ENCODE measurements at regions not wholly inside any gene's neighbourhood (a gene's known extent, or its start where the extent isn't known, plus 50 kb on each side); places are given as distances from the start of the nearest gene placed in this dataset.
"Not testable (repeated sequence)": the region's sequence is repeated elsewhere in the genome, so short reads cannot be mapped to it uniquely, and the experiment has no call there.

DNA sequence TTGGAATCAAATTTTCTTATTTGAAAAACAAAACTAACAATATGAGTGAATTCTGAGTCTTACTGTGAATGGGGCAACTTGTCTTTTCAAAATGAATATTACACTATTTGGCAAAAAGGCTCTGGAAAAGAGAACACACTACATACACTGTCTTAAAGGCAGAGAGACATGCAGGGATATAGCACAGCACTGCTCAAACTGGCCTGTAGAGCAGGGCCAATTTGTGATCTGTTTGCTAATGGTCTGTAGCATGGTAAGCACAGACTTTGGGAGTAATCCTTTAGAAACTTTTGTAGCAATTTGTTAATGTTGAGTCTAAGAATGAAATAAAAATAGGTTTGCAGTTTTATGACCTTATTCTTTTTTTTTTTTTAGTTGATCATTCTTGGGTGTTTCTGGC lies 679.8 kb upstream of the SGO1 start:
- ATAC-seq (no peak), DNase-seq (no peak)
- intact Hi-C loops (cut with DNase I, micrococcal nuclease) = no loop called here

GRCh38 chr3:20861454-20861853 lies 675.4 kb upstream of the SGO1 start:
- no peak for DNase-seq
- intact Hi-C loops (cut with DNase I, micrococcal nuclease) = no loop called here
- no peak for ATAC-seq

DNA sequence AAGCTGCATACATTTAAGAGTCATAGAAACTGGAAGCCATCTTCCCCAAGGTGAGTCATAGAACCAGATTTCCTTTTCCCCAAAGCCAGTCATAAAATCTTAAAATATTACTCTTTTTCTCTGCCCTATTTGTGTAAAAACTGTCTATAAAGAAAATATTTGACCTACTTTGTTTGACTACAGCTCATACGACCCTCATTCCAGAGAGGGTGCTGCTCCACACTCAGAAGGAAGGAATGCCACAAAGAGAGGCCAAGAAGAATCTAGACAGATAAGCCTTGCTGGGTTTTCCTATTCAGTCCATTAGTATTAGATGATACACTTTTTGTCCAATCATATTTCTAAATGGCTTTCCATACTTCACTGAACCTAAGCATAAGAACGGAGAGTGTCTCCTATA lies 671.6 kb upstream of the SGO1 start:
- intact Hi-C loops (cut with DNase I, micrococcal nuclease) = no loop called here
- ATAC-seq (no peak), DNase-seq (no peak)

DNA sequence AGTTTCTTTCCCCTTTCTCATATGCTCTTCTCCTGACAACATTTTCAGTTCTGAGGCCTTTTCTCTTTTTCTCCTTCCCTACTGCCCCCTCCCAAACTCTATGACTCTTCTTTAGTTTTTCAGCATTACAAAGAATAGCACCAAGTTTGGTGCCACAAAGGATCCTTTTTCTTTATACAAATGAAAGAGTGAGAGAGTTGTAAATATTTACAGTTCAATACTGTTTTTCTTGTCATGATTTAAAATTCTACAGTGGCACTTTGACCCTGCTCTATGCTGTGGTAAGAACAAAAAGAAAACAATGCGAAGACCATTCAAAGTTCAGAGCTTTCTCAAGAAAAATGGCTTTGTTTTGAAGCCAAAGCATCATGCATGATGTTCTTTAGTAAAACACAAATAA lies 667.9 kb upstream of the SGO1 start:
- ATAC-seq (no peak), DNase-seq (no peak)
- intact Hi-C loops (cut with DNase I, micrococcal nuclease) = no loop called here

- intact Hi-C loops (cut with DNase I, micrococcal nuclease) = no loop called here
- ATAC-seq (no peak), DNase-seq (no peak)
These were observed 666.7 kb upstream of the SGO1 start for GRCh38 chr3:20852712-20853111.

- DNase-seq (no peak), ATAC-seq (no peak)
These were observed 664.0 kb upstream of the SGO1 start for GRCh38 chr3:20849975-20850374.

DNA sequence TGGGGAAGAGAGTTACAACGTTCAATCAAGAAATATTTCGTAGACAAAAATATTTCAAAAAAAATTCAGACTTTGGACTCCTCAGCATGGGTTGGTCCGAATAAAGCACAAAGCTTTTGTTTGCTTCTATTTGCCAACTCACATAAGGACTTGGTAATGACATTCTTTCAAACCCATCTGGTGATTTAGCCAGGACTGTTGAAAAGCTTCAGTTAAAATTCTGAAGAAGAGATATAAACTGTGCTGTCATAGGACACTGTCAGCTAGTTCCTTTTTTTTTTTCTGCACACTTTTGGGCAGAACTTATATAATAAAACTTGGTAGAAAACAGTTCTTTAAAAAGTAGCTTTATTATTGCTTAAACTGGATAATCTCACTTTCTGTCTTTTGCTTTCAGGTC lies 660.8 kb upstream of the SGO1 start:
- no peak for ATAC-seq
- no peak for DNase-seq
- intact Hi-C loops (cut with DNase I, micrococcal nuclease) = no loop called here

More at GRCh38 chr3:20849975-20850374, 664.0 kb upstream of the SGO1 start:
- intact Hi-C loops (cut with DNase I, micrococcal nuclease) = no loop called here

- intact Hi-C loops (cut with DNase I, micrococcal nuclease) = no loop called here
- ATAC-seq (no peak), DNase-seq (no peak)
These were observed 660.1 kb upstream of the SGO1 start for GRCh38 chr3:20846066-20846465.

DNA sequence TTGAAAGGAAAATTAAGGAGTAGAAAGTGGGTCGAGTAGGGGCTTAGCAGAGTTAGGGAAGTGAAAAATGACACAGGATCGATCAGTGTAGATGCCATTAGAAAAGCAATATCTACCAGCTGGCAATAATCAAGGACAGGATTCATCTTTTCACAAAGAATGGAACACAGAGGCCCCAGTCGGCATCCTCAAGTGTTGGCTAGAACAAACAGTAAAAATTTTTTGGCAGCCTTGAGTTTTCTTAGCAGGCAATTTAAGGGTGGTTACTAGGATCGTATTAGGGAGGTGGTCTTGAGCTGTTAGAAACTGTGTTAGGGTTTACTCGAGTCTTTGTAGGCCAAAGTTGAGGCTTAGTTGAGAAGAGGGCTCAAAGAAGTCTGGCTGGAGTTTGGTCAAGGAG lies 658.8 kb upstream of the SGO1 start:
- intact Hi-C loops (cut with DNase I, micrococcal nuclease) = no loop called here
- DNase-seq (no peak), ATAC-seq (no peak)

DNA sequence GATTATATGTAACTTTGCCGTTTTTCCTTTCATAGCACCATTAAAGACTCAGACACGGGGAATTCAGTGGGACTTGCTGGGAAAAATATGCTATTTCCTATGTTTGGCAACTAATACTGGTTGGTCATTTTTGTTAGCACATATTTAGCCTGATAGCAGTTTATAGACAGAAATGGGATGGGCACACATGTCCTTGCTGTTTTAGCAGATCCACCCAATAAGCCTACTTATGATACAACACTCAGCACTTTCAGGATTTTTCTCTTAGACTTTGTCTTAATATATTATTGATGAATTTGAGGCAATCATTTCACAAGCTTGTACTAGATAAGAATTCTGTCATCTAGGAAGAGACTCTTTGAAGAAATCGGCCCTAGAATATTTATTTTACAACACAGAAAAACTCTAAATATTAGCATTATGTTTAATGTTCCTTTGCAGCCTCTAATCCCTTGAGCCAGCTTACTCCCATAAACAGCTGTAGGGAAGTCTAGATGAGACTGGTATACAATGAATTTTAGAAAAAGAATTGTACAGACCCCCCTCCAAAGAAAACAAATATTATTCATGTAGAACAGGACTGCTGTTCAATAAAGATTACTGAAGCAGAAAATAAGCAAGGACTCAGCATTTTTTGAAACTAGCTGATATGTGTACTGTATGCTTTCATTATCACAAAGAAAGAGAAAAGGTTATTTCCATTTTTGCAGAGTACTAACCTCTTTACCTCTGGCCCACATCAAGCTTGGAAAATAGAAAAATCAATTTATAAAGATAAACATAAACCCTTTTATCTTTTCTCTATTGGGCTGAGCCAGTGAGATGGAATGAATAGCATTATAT lies 656.8 kb upstream of the SGO1 start:
- intact Hi-C loops (cut with DNase I, micrococcal nuclease) = no loop called here
- DNase-seq (no peak), ATAC-seq (no peak)

- intact Hi-C loops (cut with DNase I, micrococcal nuclease) = no loop called here
- ATAC-seq (no peak), DNase-seq (no peak)
These were observed 656.0 kb upstream of the SGO1 start for GRCh38 chr3:20842002-20842401.

DNA sequence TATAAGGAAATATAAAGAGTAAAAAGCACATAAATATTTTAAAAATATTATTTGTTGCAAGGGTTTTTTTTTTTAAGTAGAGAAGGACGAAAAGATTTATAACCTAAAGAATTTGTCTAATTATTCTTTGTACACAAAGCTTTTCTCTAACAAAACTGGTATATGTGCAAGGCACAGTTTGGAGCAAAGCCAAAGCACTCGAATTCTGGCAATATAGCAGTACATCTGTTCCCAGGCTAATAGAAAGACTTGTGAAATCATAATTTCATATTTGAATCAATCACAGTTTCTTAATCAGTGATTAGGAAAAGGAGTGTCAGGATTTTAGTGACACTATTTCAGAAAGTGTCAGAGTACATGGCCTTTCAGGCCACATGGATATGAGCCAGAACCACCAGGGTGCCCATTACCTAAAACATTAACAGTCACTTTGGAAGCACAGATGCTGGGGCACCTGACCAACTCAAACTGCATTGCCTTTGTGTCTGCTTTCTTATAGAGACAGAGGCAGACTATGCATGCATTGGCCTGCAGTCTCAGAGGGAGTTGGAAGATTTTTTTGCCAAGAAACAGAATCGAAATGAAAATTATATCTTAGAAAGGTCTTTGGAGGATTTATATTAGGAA lies 651.8 kb upstream of the SGO1 start:
- no peak for ATAC-seq
- intact Hi-C loops (cut with DNase I, micrococcal nuclease) = no loop called here
- no peak for DNase-seq

- intact Hi-C loops (cut with DNase I, micrococcal nuclease) = no loop called here
These were observed 650.8 kb upstream of the SGO1 start for GRCh38 chr3:20836801-20837200.

GRCh38 chr3:20832963-20833362 lies 647.0 kb upstream of the SGO1 start:
- intact Hi-C loops (cut with DNase I, micrococcal nuclease) = no loop called here
- ATAC-seq (no peak), DNase-seq (no peak)

More at GRCh38 chr3:20836801-20837200, 650.8 kb upstream of the SGO1 start:
- DNase-seq = no peak
- no peak for ATAC-seq

GRCh38 chr3:20822251-20822650 lies 636.2 kb upstream of the SGO1 start:
- DNase-seq = no peak
- intact Hi-C loops (cut with DNase I, micrococcal nuclease) = no loop called here
- no peak for ATAC-seq

DNA sequence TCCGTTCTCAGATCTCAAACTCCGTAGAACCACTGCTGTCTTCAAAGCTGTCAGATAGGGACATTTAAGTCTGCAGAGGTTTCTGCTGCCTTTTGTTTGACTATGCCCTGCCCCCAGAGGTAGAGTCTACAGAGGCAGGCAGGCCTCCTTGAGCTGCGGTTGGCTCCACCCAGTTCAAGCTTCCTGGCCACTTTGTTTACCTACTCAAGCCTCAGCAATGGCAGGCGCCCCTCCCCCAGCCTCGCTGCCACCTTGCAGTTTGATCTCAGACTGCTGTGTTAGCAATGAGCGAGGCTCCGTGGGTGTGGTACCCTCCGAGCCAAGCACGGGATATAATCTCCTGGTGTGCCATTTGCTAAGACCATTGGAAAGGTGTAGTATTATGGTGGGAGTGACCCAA lies 634.9 kb upstream of the SGO1 start:
- intact Hi-C loops (cut with DNase I, micrococcal nuclease); ATAC-seq; DNase-seq: not testable (repeated sequence)

- DNase-seq (no peak), ATAC-seq (no peak)
- intact Hi-C loops (cut with DNase I, micrococcal nuclease) = no loop called here
These were observed 625.6 kb upstream of the SGO1 start for GRCh38 chr3:20811631-20812030.

DNA sequence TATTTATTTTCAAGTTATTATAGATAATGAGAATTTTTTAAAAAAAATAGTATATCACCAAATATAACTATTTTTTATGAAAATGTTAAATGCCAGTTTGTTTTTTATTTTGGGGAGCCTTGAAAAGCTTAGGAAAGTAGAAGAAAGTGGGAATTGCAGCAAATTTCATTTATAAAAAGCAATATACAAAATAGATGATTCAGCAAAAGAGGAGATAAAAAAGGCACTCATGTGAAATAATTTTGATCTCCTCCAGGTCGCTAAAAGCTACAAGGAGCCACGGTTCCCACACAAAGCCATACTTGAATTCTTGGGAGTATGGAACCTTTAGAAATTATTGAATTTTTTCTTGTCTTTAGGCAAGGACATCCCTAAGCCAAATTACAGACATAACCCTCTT lies 625.0 kb upstream of the SGO1 start:
- no peak for DNase-seq
- no peak for ATAC-seq
- intact Hi-C loops (cut with DNase I, micrococcal nuclease) = no loop called here

- intact Hi-C loops (cut with DNase I, micrococcal nuclease) = no loop called here
- ATAC-seq (no peak), DNase-seq (no peak)
These were observed 624.5 kb upstream of the SGO1 start for GRCh38 chr3:20810555-20810954.

- no peak for DNase-seq
- intact Hi-C loops (cut with DNase I, micrococcal nuclease) = no loop called here
- ATAC-seq = no peak
These were observed 623.4 kb upstream of the SGO1 start for GRCh38 chr3:20809356-20809755.

DNA sequence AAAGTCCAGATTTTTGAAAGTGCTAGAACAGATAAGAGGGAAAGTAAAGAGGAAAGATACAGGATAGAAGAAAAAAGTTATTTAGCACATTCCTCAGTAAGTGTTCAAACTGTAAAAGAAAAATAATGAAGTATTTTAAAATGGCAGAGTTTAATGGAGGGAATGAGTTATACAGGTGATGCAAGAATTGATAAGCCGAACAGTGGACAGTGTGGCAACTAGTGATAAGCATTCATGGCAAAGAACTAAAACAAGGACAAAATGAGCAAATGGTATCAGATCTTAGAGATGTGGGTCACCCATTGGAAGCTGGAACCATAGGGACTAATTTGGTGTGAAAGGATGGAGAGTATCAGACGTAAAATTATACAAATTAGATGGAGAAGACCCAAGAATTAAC lies 622.9 kb upstream of the SGO1 start:
- ATAC-seq = no peak
- DNase-seq = no peak
- intact Hi-C loops (cut with DNase I, micrococcal nuclease) = no loop called here
